Fibroblast of pulmonary artery (primary cell): ENCODE measurements at regions not wholly inside any gene's neighbourhood (a gene's known extent, or its start where the extent isn't known, plus 50 kb on each side); places are given as distances from the start of the nearest gene placed in this dataset.

ENCODE experiments used
- DNase-seq: peaks from one replicate; pipeline ENCODE4 v3.0.0-alpha.2; 2010; ENCODE audit warnings: low read depth
- H3K4me3 ChIP-seq: replicated peaks from 2 replicates; pipeline ENCODE4 v1.5.1; 2011; ENCODE audit warnings: low read depth, mild to moderate bottlenecking, control low read depth, low read length, moderate library complexity
- CTCF ChIP-seq: IDR thresholded peaks from 2 replicates; pipeline ENCODE4 v1.5.1; 2011; ENCODE audit warnings: mild to moderate bottlenecking, control low read depth, low read length, inconsistent platforms; ENCODE audit errors: missing control alignments

GRCh38 chr1:88126467-88126866, 557.6 kb upstream of the PKN2 start:
- TF ChIP-seq CTCF = no peak
- DNase-seq = no peak
- no peak overlapping the region for H3K4me3 ChIP-seq

- DNase-seq = no peak
- no peak for TF ChIP-seq CTCF
- H3K4me3 ChIP-seq = no peak overlapping the region
These were observed 550.1 kb upstream of the PKN2 start for GRCh38 chr1:88133991-88134390.

- TF ChIP-seq CTCF = no peak
- H3K4me3 ChIP-seq = no peak overlapping the region
- DNase-seq = no peak
These were observed 548.8 kb upstream of the PKN2 start for GRCh38 chr1:88134983-88135921.

GRCh38 chr1:88139633-88140032, 544.4 kb upstream of the PKN2 start:
- H3K4me3 ChIP-seq = no peak overlapping the region
- no peak for DNase-seq
- no peak for TF ChIP-seq CTCF

GRCh38 chr1:88140325-88140724, 543.7 kb upstream of the PKN2 start:
- DNase-seq = no peak
- no peak overlapping the region for H3K4me3 ChIP-seq
- no peak for TF ChIP-seq CTCF

GRCh38 chr1:88141499-88142074, 542.5 kb upstream of the PKN2 start:
- TF ChIP-seq CTCF = no peak
- no peak overlapping the region for H3K4me3 ChIP-seq

More at GRCh38 chr1:88141499-88142074, 542.5 kb upstream of the PKN2 start:
- DNase-seq = no peak
